Activated naive CD4-positive, alpha-beta T cell treated with anti-CD3 and anti-CD28 coated beads, Interleukin-2, amount 50 U/mL, for 16 hours (primary cell): ENCODE measurements at regions not wholly inside any gene's neighbourhood (a gene's known extent, or its start where the extent isn't known, plus 50 kb on each side); places are given as distances from the start of the nearest gene placed in this dataset.

Source experiments
- DNase-seq: peaks from one replicate; pipeline ENCODE4 v3.0.0-alpha.2; 2020

DNA sequence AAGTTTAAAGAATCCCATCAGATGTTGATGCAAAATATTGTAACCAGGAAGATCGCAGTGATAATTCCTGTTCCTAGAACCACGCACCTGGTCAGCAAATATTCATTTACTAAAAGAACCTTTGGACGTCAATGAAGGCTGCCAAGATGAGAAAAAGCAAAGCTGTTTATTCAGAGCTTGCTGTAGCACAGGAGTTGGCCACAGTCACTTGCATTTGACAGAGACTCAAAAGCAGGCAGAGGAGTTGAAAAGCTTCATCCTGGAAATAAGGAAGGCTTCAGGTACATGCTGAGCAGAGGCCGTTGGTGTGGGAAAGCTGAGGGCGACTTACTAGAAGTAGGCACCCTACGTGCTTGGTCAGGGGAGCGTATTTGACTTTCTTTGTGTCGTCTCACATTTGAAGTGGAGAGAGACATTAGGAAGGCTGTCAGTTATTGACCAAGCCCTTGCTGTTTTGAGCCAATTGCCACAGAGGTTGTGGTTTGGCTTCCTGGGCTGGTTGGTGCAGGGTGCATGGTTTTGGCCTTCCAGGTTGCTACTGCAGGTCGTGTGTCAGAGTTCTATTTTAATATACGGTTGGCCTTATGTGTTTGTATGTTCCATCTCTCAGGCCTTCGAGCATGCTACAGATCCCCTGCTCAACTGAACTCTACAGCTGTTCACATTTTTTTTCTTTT, 289.6 kb downstream of the METTL4 start:
- DNase-seq = no peak

DNA sequence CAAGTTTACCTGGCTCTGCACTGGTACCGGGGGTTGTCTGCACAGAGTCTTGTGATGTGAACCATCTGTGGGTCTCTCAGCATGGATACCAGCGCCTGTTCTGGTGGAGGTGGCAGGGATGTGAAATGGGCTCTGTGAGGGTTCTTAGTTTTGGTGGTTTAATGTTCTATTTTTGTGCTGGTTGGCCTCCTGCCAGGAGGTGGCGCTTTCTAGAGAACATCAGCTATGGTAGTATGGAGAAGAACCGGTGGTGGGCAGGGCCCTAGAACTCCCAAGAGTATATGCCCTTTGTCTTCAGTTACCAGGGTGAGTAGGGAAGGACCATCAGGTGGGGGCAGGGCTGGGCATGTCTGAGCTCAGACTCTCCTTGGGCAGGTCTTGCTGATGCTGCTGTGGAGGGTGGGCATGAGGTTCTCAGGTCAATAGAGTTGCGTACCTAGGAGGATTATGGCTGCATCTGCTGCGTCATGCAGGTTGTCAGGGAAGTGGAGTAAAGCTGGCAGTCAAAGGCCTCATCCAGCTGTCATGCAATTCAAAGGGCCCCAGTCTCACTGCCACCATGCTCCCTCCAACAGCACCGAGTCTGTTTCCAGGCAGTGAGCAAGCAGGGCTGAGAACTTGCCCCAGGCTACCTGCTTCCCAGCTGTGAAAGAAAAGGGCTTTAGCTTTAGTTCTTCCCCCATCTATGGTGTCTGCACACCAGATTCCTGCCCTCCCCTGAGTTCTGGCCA, 278.0 kb downstream of the METTL4 start:
- no peak for DNase-seq

DNA sequence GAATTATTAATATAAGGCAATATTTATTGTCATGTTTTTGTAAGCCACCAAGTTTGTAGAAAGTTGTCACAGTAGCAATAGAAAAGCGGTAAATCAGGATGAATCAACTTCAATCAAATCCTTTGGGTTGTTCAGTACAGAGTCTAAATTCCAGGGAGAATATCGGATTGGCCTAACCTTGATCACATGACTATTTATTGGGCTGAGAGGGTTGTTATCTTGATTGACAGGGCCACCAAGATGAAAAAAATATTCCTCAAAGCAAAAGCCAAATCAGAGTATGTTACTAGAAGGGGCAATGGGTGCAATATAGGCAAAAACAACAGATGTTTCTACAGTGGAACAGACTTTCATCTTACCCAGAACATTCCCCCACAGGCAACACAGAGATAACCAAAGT, 270.0 kb downstream of the METTL4 start:
- DNase-seq = no peak

DNA sequence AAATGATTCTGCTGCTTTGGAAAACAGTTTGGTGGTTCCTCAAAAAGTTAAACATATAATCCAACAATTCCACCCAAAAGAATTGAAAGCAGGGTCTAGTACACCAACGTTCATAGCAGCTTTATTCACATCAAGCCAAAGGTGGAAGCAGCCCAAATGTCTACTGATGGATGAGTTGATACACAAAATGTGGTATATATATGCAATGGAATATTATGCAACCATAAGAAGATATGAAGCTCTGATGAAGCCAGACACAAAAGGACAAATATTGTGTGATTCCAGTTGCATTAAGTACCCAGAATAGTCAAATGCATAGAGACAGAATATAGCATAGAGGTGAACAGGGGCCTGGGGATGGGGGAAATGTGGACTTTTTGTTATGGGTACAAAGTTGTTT, 269.3 kb downstream of the METTL4 start:
- no peak for DNase-seq

DNA sequence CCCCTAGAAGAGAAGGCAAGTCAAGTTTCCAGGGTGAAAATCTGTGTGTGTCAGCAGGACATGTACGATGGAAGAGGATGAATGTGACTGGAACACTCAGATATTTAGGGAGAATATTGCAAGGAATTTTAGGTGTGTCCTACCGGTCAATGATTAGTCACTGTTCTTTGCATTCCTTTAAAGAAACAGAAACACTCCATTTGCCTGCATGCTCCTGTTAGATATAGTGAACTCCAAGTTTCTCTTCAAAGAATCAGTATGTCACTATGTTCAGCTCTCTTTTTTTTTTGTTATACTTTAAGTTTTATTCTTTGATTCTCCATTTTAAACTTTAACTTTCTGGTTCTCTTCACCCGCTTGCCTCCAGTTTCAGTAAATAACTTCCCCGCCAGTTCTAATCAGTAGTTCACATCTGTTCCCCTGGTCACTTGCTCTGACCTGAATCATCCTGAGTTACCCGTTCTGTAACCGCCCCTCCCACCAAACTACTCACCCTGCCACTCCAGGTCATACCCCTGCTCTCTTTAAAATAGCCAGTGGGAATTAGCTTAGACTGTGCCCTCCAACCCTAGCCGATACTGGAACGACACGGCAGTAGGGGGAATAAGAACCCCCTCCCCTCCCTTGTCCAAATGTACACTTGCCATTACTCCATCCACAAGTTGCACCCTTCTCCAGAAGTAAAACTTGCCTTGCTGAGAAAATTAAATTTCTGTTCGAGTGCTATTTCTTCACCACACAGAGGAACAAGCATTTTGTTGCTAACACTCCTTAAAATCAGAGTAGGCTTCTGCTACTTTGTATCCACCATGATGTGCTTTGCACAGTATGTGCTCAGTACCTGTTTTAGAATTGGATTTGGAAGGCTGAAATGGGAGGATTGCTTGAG, 268.4 kb downstream of the METTL4 start:
- DNase-seq = no peak

DNA sequence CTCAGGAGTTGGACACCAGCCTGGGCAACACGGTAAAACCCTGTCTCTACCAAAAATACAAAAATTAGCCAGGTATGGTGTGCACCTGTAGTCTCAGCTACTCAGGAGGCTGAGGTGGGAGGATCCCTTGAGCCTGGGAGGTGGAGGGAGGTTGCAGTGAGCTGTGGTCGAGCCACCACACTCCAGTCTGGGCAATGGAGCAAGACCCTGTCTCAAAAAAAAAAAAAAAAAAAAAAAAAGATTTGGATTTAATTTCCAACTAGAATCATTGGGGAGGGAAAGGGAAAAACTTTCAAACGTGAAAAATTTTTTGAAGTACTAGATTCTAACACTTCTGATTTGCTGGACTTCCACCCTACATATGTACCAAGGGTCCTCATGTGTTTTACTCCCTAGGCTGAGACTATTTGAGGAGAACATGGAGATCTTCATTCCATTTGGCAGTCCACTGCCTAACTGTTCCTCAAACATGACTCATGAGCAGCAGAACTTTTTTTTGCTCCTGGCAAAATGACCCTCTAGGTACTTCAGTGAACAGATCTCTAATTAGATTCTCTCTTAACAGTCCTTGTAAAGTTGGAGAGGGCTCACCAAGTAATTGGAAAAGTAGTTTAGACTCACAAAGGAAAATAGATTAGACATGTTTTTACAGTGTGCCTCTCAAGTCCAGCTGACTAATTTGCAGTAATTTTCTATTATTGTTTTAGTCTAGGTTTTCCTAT, 267.6 kb downstream of the METTL4 start:
- no peak for DNase-seq

DNA sequence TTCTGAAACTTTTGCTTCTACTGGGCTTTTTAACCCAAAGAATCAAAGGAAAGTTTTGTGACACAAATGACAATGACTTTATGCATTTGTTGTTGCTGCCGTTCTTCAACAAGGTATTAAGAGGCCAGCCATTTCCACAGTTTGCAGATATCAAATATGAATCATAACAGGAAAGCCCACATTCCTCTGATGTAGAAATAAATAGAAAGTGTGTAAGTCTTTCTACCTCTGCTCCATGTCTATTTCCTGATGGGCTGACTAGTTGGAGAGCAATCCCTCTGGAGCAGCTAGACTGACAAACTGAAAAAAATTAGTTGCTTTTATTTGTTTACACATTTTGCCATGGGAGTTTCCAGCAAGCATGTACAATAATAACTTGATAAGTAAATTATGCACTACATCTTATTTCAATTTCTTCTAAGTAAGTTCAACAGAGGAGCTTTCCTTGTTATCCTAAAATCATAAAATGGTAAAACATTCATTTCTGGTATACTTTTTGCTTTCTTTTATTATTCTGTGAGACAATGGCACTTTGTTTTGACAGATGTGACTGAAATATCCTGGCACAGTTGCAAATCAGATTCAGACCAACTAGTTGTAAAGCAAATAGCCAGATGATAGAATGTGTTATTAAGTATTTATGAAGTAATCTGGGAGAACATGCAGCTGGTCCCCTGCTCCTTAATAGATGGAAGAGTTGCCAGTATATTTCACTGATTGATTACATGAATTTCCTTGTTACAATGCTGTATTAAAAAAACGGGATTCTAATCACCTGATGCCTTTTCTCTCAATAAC, 266.7 kb downstream of the METTL4 start:
- no peak for DNase-seq

DNA sequence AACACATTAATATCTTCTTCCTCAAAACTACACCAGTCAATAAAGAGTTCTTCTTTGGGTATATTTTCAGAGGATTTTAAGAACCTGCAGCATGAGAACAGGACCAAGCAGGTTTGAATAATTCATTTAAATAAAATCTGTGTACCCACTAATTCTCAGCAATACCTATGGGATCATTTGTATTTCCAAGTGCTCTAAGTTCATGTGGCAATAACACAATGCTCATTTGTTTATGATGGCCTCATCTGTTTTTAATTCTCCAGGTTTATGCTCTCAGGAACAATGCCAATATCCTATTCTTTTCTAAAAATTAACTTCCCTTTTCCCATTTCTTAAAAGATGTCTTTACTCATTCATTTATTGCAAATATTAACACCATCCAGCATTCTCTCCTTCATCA, 264.7 kb downstream of the METTL4 start:
- no peak for DNase-seq

DNA sequence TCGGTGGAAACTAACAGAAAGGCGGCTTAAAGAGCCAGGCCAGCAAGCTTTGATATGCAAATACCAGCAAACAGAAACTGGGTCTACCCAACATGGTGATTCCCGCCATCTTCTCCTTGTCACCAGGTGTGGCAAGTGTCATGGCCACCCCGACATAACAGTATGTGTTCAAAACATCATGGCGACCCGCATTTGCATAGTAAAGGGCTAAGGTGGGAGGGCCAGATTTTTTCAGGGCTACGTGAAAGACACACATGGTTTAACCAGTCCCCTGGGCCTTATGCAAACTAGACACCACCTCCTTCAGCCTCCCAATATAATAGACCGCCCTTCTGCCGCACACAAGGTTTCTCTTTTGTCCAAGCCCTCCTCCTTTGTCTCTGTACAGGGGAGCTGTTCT, 260.4 kb downstream of the METTL4 start:
- DNase-seq = no peak

DNA sequence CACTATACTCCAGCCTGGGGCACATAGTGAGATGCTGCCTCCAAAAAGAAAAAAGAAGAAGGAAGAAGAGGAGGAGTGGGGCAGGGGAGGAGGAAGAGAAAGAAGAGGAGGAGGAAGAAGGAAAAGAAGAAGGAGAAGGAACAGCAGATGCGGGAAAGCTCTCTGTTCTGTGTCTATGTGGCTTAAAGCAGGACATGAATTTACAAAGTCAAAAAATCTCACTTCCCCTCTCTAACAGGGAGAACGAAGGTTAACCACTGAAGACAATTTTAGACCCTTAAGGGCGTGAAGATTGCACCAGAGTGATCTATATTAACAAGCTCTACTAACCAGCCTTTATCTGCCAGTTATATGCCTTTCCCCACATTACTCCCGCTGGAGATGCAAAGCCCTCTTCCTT, 258.9 kb downstream of the METTL4 start:
- DNase-seq = no peak

DNA sequence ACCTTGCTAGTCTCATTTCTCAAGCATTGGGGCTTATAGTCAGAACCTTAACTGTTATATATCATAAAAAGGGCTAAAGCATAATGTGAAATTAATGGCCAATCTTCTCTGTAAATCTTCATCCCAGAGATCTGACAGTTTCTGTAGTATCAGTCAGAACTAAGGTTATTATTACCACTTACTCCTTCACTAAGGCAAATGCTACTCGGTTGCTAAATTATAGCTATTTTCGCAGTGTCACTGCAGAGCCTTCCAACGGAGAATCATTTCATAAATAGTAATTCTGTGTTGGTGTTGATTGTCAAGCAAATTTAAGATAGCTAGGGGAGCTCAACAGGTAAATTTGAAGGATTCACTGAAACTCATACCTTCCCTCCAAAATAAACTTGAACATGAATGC, 258.0 kb downstream of the METTL4 start:
- DNase-seq = no peak

DNA sequence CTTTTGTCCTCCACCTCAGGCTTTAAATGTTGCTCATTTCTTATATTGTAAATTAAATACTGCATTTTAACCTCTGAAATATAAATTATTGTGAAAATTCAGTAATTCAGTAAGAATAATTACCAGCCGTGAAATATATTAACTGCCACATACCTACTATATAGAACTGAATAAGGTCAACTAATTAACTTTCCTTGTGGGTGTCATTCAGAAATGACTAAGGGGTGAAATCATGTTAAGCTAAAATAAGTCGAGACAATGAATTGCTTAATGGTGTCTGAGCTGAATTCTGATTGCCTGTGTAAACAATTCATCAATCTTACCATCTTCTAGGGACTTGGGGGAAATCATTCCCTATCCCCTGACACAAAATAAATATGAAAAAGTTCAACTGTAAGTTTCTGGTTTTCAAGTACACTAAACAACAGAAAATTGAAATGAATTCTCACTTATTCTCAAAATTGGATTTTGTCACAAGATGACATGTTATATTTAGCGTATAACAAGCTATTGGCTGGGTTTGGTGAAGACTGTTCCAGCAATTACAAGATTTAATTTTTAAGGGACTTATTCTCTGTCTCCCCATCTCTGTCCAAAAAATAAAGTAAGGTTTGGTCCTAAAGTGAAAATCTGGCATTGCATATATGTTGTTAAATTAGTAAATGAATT, 255.1 kb downstream of the METTL4 start:
- no peak for DNase-seq

DNA sequence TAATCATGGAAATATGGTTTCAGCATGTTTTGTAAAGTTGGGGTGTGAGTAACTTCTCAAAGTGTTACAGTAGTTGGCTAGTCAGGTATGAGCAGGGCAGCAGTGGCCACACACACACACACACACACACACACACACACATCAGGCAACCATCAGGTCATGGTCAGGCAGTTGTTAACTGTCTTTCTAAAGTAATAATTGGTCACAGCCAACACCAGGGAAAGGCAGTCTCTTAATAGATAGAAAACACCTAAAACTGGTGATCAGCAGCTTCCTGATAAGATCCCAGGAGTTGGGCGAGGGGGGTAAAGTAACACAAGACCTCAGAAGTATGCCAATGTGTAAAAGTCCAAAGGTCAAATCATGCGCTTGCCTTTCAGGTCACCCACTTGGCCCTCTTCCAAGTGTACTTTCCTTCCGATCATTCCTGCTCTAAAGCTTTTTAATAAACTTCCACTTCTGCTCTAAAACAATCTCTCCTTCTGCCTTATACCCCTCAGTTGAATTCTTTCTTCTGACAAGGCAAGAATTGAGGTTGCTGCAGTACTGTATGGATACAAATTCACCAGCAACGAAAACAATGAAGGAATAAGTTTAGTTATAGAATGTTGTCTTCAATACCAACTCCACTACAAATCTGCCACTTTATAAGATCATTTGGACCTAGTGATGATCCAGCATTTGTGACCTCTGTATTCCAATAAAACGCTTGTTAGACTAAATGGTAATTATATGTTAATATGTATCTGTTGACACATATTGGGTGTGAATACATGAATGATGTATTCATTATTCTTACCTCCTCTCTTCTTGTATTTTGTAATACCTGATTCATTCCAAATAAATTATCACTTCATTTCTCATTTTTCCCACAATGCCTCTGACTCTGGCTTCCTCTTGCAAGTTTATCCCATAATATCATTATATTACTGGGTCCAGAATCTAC, 254.3 kb downstream of the METTL4 start:
- DNase-seq = no peak

DNA sequence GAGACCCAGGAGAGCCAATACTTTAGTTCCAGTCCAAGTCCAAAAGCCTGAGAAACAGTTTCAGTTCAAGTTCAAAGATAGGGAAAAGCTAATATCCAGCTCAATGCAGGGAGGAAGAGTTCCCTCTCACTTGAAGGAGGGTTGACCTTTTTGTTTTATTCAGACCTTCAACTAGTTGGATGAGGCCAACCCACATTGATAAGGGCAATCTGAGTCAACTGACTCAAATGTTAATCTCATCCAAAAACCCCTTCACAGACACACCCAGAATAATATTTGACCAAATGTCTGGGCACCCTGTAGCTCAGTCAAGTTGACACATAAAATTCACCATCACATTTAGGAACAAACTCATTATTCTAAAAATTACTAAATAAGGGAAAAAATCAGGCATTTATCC, 246.8 kb downstream of the METTL4 start:
- no peak for DNase-seq

DNA sequence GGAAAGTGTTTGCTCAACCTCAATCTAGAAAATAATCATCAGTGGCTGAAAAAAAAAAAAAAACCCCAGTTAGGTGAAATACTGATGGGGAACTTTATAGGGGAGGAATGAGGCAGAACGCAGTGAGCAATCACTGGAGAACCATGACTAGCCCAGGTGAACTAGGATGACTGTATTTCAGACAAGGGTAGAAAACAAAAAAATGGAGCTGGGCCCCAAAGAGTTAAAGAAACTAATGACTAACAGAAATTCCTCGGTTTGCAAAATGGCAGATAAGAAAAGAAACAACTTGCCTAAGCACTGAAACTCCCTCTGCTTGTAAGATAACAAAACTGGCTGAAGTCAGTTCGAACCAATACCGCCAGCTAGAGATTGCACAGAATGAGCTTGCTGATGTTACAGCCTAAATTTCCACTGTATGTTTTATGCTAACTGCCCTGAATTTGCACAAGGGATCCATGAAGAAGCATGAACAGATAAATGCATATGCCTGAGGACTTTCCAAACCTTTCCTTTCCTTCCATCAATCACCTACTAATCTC, 245.9 kb downstream of the METTL4 start:
- DNase-seq = no peak

DNA sequence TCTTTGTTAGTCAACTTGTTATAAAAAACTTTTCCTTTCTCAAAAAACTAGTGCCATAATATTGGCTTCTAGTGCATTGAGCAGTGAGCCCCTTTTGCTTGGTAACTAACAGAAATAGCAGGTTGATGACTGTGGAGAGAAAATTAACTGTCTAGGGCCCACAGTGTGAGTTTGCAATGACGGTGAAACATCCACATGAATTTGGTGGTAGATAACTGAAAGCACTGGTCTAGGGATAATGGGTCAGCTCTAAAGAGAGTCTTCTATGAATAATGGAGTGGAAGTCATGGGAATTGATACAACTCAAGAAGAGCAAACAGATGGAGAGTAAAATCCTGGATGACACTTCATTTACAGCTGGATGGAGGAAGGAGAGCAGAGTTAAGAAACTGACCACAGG, 245.4 kb downstream of the METTL4 start:
- no peak for DNase-seq

DNA sequence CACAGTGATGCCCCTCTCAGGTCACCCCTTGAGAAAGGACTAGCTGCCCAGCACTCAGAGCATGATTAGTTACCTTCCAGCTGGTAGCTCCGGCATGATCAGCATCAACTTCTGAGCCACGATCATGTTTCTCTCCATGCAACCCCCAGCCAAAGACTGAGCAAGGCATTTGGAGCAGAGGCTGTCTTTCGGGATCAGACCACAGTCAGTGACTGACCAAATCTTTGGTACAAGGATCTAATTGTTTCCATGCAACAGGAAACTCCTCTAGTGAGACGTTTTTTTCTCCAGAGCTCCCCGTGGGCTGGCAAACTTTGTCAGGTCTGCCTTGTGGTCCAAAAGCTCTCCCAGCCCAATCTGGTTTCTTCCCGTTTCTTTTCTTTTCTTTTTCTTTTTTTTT, 244.3 kb downstream of the METTL4 start:
- no peak for DNase-seq

DNA sequence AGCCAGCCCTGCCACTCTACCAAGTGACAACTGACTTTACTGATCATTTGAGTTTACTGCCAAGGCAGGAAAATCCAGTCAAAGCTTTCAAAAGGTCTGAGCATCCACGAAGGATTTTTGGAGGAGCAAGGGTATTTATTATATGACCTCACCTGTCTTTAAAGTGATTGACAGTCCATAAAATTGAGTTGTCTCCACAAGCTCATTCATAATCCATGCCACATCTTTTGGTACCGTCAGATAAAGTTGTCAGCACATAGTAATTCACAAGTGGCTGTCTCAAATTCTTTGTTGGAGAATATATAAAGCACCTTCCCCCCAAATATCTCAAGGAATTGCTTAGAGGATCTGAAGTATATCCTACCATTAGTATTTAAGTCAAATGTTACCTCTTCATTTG, 240.5 kb downstream of the METTL4 start:
- no peak for DNase-seq

DNA sequence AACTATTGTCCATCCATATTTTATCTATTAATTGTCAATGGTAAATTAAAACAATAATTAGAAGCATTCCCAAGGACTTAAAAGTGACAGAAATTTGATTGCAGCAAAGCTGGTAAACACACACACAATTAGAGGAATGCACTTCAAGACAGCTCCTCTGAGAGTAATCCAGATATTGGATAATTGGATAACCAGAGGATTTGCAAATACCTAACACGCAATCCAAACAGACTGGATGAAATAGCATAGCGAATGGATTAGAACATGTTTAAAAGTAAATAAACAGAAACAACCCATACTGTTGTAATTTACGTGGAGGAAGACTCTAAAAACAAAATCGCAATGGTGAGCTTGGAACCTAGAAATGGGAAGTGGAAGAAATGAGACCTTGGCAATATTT, 239.8 kb downstream of the METTL4 start:
- DNase-seq = no peak

DNA sequence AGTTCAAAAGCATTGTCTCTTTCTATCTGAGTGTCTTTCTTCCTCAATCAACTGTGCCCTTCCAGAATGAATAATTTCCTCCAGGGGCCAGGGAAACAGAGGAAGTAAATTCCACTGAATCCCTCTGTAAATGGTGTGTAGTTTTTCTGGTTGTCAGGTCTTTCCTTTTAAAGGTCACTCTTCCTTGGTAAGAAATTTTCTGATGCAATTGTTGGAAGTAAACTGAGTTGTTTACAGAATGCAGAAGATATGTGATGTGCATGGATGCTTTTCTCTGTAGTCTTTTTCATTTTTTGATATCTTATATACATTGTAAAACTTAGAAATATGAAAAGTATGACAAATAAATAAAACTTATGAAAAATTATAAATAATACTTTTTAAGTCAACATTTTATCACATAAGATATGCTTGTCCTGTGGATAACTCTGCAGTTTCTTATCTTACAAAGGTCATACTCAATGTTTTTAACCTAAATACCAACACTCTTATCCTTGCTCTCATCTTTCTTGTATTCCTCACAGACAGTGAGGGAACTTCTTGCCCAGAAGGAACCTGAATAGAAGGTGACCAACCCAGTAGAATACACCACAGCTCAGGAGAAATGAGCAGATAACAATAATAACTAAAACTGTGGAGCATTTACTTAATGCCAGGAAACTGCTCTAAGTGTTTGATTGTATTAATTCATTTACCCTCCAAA, 234.5 kb downstream of the METTL4 start:
- DNase-seq = no peak
